HepG2 (cell line): ENCODE measurements at regions not wholly inside any gene's neighbourhood (a gene's known extent, or its start where the extent isn't known, plus 50 kb on each side); places are given as distances from the start of the nearest gene placed in this dataset.

Source experiments
- CENPX ChIP-seq: sonication (generic); formaldehyde crosslinking; IDR thresholded peaks from 2 replicates; pipeline ENCODE4 v1.9.0; 2021; ENCODE audit warnings: mild to moderate bottlenecking, missing genetic modification reagents, moderate library complexity
- FOXJ3 ChIP-seq: sonication (generic); formaldehyde crosslinking; IDR thresholded peaks from 2 replicates; pipeline ENCODE4 v1.4.0; 2020; ENCODE audit warnings: missing genetic modification reagents, mild to moderate bottlenecking, borderline replicate concordance
- GABPB1 ChIP-seq: IDR thresholded peaks from 2 replicates; pipeline ENCODE4 v1.6.1; 2016; ENCODE audit warnings: mild to moderate bottlenecking, missing genetic modification reagents, moderate library complexity, missing compliant biosample characterization
- JUNB ChIP-seq: sonication (generic); formaldehyde crosslinking; IDR thresholded peaks from 2 replicates; pipeline ENCODE4 v1.8.0; 2022; ENCODE audit warnings: missing genetic modification reagents, mild to moderate bottlenecking, borderline replicate concordance
- KDM1A ChIP-seq: IDR thresholded peaks from 2 replicates; pipeline ENCODE4 v1.6.1; 2016; ENCODE audit warnings: missing compliant biosample characterization
- KLF13 ChIP-seq: sonication (generic); formaldehyde crosslinking; IDR thresholded peaks from 2 replicates; pipeline ENCODE4 v1.4.0; 2020; ENCODE audit warnings: mild to moderate bottlenecking, missing genetic modification reagents
- MBD4 ChIP-seq: IDR thresholded peaks from 2 replicates; pipeline ENCODE4 v1.6.1; 2012; ENCODE audit warnings: low read length, inconsistent platforms, borderline replicate concordance
- RARG ChIP-seq: sonication (generic); formaldehyde crosslinking; IDR thresholded peaks from 2 replicates; pipeline ENCODE4 v1.4.0; 2020; ENCODE audit warnings: low read depth, mild to moderate bottlenecking, missing genetic modification reagents
- REPIN1 ChIP-seq: sonication (generic); formaldehyde crosslinking; IDR thresholded peaks from 2 replicates; pipeline ENCODE4 v1.8.0; 2022; ENCODE audit warnings: missing genetic modification reagents, low read depth, mild to moderate bottlenecking, borderline replicate concordance
- SIX4 ChIP-seq: sonication (generic); formaldehyde crosslinking; IDR thresholded peaks from 2 replicates; pipeline ENCODE4 v1.4.0; 2020; ENCODE audit warnings: missing genetic modification reagents
- SMARCE1 ChIP-seq: fragments of 450-650 bp; IDR thresholded peaks from 2 replicates; pipeline ENCODE4 v1.6.1; 2017; ENCODE audit warnings: borderline replicate concordance
- ZBTB21 ChIP-seq: sonication (generic); formaldehyde crosslinking; IDR thresholded peaks from 2 replicates; pipeline ENCODE4 v1.4.0; 2020; ENCODE audit warnings: missing genetic modification reagents
- ZNF143 ChIP-seq: sonication (generic); formaldehyde crosslinking; IDR thresholded peaks from 2 replicates; pipeline ENCODE4 v1.4.0; 2020; ENCODE audit warnings: missing genetic modification reagents
- ZNF263 ChIP-seq: sonication (generic); formaldehyde crosslinking; IDR thresholded peaks from 2 replicates; pipeline ENCODE4 v1.4.0; 2020; ENCODE audit warnings: missing genetic modification reagents
- ZNF44 ChIP-seq: sonication (generic); formaldehyde crosslinking; IDR thresholded peaks from 2 replicates; pipeline ENCODE4 v1.5.1; 2020; ENCODE audit warnings: mild to moderate bottlenecking, missing genetic modification reagents
- ZNF446 ChIP-seq: sonication (generic); formaldehyde crosslinking; IDR thresholded peaks from 2 replicates; pipeline ENCODE4 v1.5.0; 2020; ENCODE audit warnings: mild to moderate bottlenecking, missing genetic modification reagents
- ZNF619 ChIP-seq: sonication (generic); formaldehyde crosslinking; IDR thresholded peaks from 2 replicates; pipeline ENCODE4 v1.4.0; 2020; ENCODE audit warnings: mild to moderate bottlenecking, missing genetic modification reagents
- ZNF747 ChIP-seq: sonication (generic); formaldehyde crosslinking; IDR thresholded peaks from 2 replicates; pipeline ENCODE4 v1.8.1; 2023; ENCODE audit warnings: missing genetic modification reagents, mild to moderate bottlenecking, borderline replicate concordance
- TF ChIP-seq, protein P1 (sequence below): sonication (generic); formaldehyde crosslinking; conservative IDR thresholded peaks from 2 replicates; pipeline ENCODE4 v1.4.0; 2020; ENCODE audit warnings: mild to moderate bottlenecking, missing genetic modification reagents, moderate library complexity
- TF ChIP-seq, protein P2 (sequence below): sonication (generic); formaldehyde crosslinking; IDR thresholded peaks from 2 replicates; pipeline ENCODE4 v1.8.1; 2022; ENCODE audit warnings: mild to moderate bottlenecking, missing genetic modification reagents
- TF ChIP-seq, protein P3 (sequence below), 2 experiments: sonication (generic) in 1 of 2; formaldehyde crosslinking in 1 of 2; IDR thresholded peaks; 2 replicates each; pipeline versions ENCODE4 v1.6.1 to v1.9.0; 2014 to 2022; ENCODE audit warnings: antibody characterized with exemption in 1 of 2, borderline replicate concordance in 1 of 2, inconsistent platforms in 1 of 2, low read depth in 1 of 2, missing genetic modification reagents in 1 of 2

DNA sequence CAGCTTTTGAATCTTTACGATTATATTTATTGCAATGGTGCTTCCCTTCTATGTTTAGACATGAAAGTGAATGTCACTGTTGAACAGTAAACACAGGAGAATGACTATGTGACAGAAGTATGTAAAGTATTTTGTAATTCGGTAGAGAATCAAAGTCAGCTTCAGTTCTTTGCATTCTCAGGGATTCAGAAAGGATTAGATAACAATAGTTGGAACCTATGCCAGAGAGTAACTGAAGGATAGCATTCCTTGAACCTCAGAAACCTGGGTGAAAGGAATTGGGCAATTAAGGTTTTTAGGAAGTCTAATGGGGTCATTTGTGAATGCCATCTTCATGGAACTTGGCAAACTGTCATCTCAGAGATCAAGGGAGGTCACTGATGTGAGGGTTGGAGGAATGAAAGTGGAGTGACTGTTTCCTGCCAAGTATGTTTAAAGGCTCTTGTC is 305.3 kb upstream of the DDHD1 start (continued):
- TF ChIP-seq ZNF143 (CRISPR knock-in tag) (no peak), KLF13 (CRISPR knock-in tag) (no peak), REPIN1 (no peak), ZNF44 (CRISPR knock-in tag) (no peak), ZNF263 (CRISPR knock-in tag) (no peak), KDM1A (CRISPR knock-in tag) (peak; percentile 38; the same call in 1 of the 2 replicates), ZNF747 (CRISPR knock-in tag) (no peak), SIX4 (CRISPR knock-in tag) (peak; percentile 52; the same call in 1 of the 2 replicates), RARG (no peak), JUNB (CRISPR knock-in tag) (peak; percentile 92), MBD4 (peak; percentile 72; the same call in 1 of the 2 replicates), CENPX (CRISPR knock-in tag) (no peak), ZBTB21 (CRISPR knock-in tag) (peak; percentile 35; the same call in 1 of the 2 replicates), FOXJ3 (CRISPR knock-in tag) (peak; percentile 52; the same call in 1 of the 2 replicates), ZNF619 (CRISPR knock-in tag) (no peak), ZNF446 (CRISPR knock-in tag) (no peak), SMARCE1 (peak; percentile 78; the same call in 1 of the 2 replicates), GABPB1 (CRISPR knock-in tag) (no peak)
- TF ChIP-seq, protein P1, sequence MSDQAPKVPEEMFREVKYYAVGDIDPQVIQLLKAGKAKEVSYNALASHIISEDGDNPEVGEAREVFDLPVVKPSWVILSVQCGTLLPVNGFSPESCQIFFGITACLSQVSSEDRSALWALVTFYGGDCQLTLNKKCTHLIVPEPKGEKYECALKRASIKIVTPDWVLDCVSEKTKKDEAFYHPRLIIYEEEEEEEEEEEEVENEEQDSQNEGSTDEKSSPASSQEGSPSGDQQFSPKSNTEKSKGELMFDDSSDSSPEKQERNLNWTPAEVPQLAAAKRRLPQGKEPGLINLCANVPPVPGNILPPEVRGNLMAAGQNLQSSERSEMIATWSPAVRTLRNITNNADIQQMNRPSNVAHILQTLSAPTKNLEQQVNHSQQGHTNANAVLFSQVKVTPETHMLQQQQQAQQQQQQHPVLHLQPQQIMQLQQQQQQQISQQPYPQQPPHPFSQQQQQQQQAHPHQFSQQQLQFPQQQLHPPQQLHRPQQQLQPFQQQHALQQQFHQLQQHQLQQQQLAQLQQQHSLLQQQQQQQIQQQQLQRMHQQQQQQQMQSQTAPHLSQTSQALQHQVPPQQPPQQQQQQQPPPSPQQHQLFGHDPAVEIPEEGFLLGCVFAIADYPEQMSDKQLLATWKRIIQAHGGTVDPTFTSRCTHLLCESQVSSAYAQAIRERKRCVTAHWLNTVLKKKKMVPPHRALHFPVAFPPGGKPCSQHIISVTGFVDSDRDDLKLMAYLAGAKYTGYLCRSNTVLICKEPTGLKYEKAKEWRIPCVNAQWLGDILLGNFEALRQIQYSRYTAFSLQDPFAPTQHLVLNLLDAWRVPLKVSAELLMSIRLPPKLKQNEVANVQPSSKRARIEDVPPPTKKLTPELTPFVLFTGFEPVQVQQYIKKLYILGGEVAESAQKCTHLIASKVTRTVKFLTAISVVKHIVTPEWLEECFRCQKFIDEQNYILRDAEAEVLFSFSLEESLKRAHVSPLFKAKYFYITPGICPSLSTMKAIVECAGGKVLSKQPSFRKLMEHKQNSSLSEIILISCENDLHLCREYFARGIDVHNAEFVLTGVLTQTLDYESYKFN (CRISPR knock-in tag) = peak; percentile 70; the same call in 1 of the 2 replicates
- TF ChIP-seq, protein P2, sequence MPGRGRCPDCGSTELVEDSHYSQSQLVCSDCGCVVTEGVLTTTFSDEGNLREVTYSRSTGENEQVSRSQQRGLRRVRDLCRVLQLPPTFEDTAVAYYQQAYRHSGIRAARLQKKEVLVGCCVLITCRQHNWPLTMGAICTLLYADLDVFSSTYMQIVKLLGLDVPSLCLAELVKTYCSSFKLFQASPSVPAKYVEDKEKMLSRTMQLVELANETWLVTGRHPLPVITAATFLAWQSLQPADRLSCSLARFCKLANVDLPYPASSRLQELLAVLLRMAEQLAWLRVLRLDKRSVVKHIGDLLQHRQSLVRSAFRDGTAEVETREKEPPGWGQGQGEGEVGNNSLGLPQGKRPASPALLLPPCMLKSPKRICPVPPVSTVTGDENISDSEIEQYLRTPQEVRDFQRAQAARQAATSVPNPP (CRISPR knock-in tag) = no peak
- TF ChIP-seq, protein P3, sequence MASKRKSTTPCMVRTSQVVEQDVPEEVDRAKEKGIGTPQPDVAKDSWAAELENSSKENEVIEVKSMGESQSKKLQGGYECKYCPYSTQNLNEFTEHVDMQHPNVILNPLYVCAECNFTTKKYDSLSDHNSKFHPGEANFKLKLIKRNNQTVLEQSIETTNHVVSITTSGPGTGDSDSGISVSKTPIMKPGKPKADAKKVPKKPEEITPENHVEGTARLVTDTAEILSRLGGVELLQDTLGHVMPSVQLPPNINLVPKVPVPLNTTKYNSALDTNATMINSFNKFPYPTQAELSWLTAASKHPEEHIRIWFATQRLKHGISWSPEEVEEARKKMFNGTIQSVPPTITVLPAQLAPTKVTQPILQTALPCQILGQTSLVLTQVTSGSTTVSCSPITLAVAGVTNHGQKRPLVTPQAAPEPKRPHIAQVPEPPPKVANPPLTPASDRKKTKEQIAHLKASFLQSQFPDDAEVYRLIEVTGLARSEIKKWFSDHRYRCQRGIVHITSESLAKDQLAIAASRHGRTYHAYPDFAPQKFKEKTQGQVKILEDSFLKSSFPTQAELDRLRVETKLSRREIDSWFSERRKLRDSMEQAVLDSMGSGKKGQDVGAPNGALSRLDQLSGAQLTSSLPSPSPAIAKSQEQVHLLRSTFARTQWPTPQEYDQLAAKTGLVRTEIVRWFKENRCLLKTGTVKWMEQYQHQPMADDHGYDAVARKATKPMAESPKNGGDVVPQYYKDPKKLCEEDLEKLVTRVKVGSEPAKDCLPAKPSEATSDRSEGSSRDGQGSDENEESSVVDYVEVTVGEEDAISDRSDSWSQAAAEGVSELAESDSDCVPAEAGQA (IDR thresholded peaks at IDR 0.05; ENCODE audit: low read depth) = no peak
- TF ChIP-seq, protein P3 (CRISPR knock-in tag; IDR thresholded peaks at IDR 0.05; ENCODE audit: borderline replicate concordance) = no peak
